Amniotic epithelial cell (primary cell): ENCODE measurements at regions not wholly inside any gene's neighbourhood (a gene's known extent, or its start where the extent isn't known, plus 50 kb on each side); places are given as distances from the start of the nearest gene placed in this dataset.

Experiments used
- DNase-seq: peaks from one replicate; pipeline ENCODE4 v3.0.0-alpha.2; 2010; ENCODE audit warnings: low read depth

GRCh38 chr9:89969881-89970639, 365.2 kb downstream of the GADD45G start:
- DNase-seq: no peak

- DNase-seq: no peak
Observed at GRCh38 chr9:89970701-89971100, 365.9 kb downstream of the GADD45G start.

DNA sequence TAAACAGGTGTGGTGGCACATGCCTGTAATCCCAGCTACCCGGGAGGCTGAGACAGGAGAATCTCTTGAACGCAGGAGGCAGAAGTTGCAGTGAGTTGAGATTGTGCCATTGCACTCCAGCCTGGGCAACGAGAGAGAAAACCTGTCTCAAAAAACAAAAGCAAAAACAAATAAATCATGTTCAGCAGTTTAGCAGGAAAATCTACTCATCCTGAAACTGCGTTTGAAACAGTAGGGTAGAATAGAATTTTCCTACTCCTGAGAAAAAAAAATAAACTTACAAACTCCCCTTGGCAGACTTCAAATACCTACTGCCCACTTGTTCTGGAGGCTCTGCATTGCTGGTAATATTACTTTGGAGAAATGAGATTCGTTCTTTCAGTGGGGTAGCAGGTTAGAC, 367.7 kb downstream of the GADD45G start:
- DNase-seq: no peak

DNA sequence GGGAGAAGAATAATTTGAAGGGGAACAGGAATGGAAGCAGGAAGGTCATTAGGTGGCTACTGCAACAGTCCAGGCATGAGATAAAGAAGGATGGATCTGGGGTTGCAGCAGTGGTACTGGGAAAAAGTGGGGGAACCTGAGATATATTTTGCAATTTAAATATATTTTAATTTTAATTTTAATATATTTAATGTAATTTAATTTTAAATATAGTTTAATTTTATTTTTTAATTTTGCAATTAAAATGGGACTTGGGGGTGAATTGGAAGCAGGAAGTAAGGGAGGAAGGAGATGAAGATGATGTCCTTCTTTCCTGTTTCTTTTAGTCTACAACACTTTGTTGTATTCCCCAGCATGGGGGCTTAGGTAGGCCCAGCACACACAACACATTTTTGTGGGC, 369.8 kb downstream of the GADD45G start:
- no peak for DNase-seq

GRCh38 chr9:89975024-89975423, 370.2 kb downstream of the GADD45G start:
- DNase-seq: no peak

- no peak for DNase-seq
Observed at GRCh38 chr9:89975630-89976029, 370.8 kb downstream of the GADD45G start.

GRCh38 chr9:89978185-89978584, 373.4 kb downstream of the GADD45G start:
- DNase-seq: no peak

GRCh38 chr9:89980600-89980999, 375.8 kb downstream of the GADD45G start:
- no peak for DNase-seq

DNA sequence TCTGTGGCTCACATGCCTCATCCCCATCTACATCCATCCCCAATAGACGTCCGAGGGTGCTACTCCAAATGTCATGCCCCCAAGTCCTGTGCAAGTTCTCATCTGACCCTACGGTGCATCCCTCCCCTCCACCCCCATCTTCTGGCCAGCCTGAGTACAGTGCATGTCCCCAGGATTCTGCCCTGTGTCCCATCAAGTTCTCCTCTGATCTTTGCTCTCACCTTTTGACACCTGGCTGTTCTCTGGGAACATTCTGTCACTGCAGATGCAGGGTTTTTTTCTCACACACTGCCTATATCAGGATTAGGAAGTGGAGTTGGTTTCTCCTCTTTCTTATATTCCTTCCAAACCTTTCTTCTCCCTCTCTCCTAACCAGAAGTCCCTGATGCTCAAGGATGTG, 377.2 kb downstream of the GADD45G start:
- DNase-seq: no peak

DNA sequence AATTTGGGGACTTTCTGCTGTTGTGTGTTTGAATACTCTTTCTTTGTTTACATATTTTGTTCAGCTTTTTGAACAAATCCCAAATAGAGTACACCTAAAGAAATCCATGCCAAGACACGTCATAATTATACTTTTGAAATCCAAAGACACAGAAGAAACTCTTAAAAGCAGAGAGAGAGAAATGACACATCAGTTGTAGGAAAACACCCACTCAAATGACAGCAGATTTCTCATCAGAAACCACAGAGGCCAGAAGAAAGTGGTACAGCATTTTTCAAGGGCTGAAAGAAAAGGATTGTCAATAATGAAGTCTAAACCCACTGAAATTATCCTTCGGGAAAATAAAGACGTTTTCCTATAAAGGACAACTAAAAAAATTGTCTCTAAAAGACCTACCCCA, 378.6 kb downstream of the GADD45G start:
- no peak for DNase-seq

- DNase-seq: peak; percentile 19
Observed at GRCh38 chr9:89984214-89984613, 379.4 kb downstream of the GADD45G start.

DNA sequence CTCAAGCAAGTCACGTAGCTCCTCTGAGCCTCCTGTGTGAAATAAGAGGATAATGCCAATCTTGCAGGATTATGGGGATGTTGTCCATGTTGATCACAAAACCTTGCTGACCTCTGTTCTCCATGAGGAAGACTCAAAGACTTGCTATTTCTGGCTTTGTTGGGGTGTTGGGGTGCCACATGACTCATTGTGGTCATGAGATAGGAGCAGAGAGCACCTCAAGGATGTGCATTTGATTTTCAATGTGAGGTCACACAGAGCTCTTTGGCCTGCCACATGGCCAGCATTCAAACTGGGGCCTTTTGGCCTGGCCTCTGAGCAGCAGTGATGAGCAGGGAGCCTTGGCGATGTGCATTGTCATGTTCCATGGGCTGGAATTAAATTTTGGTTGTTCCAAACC, 380.3 kb downstream of the GADD45G start:
- DNase-seq: no peak

DNA sequence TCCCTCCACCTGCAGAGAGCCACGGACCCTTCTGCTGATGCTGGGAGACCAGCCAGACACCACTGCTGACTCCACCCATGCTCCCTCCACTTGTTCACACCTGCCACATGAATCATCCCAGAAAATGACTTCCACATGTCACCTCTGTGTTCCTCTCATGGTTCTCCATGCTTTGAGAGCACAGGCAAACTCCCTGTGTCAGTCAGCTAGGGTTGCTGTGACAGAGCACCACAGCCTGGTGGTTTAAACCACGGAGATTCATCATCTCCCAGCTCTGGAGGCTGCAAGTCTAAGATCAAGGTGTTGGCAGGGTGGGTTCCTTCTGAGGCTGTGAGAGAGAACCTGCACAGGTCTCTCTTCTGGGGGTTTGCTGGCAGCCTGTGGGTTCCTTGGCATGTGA, 381.4 kb downstream of the GADD45G start:
- no peak for DNase-seq

GRCh38 chr9:89988458-89988857, 383.6 kb downstream of the GADD45G start:
- no peak for DNase-seq

DNA sequence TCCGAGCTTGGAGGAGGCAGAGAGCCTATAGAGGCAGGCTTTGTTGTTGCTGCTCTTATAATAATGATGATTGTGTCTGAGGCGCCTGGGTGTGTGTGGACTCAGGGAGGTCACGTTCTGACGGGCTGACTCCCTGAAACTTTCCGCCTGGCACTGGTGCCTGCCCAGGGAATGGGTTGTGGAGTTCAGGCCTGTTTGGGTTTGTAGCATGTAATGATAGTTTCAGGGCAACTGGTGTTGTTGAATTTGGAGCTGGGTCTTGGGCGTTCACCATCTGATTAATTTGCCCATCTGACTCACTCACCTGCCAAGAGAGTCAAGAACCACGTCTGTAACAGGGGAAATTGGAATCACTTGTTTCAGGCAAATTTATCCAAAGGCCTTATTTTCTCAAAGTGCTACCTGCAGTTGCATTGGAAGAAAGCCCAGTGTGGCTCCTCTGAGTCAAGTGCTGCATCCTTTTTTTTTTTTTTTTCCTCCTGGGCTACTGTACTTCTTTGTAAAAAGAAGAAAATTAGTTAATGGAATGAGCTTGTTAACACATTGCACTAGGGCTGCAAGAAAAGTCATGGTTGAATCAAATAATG, 386.5 kb downstream of the GADD45G start:
- no peak for DNase-seq

- DNase-seq: no peak
Observed at GRCh38 chr9:89992326-89993198, 387.8 kb downstream of the GADD45G start.

DNA sequence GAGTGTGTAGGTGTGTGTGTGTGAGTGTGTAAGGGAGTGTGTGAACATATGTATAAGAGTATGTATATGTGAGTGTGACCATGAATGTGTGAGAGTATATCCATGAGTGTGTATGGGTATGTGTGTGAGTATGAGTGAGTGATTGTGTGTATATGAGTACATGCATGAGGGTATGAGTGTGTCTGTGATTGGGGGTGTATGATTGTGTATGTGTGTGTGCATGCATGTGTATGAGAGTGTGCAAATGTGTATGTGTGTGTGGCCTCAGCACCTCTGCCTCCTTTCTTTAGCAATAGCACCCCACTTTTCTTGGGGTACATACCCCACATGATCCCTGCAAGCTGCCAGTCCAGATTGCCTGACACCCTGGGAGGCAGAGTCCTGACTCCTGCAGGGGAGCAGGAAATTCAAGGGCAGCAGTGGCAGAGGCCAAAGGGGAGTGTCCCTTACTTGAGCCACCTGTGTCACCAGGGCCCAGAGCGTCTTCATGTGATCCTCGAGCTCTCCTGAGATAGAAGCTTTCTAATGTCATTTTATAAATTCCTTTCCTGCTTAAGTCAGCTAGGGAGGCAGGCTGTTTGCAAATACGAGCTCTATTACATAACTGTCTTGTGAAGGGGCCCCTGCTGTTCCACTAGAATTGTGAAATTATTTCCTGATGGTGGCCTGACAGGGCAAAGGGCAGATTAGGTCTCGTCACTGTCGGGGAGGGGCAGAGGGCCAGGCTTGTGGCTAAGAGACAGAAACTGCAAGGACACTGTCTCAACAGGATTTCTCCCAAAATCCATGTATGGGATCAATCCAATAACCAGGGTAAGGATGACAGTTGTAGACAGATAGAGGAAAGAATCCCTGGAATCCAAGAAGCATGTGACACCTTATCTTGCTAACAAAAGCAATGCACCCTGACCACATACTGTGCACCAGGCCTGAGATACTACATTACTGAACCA, 389.1 kb downstream of the GADD45G start:
- peak; percentile 16 for DNase-seq

- DNase-seq: no peak
Observed at GRCh38 chr9:89994988-89995613, 390.3 kb downstream of the GADD45G start.

GRCh38 chr9:89996116-89996515, 391.3 kb downstream of the GADD45G start:
- DNase-seq: no peak

DNA sequence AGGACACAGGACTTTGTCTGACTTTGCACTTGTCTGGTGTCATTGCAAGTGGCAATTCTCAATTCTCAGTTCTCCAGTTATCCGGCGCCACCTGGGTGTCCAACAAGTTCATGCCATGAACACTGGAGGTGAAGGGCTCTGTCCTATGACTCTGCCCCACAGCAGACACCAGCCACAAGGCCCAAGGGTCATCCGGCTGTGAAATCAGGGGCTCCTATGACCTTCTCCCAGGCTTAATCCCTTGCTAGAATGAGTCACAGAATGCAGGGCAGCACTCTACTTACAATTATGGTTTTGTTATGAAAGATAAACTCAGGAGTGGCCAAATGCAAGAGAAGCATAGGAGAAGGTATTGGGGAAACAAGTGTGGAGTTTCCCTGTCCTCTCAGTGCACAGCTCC, 392.0 kb downstream of the GADD45G start:
- DNase-seq: peak; percentile 14

DNA sequence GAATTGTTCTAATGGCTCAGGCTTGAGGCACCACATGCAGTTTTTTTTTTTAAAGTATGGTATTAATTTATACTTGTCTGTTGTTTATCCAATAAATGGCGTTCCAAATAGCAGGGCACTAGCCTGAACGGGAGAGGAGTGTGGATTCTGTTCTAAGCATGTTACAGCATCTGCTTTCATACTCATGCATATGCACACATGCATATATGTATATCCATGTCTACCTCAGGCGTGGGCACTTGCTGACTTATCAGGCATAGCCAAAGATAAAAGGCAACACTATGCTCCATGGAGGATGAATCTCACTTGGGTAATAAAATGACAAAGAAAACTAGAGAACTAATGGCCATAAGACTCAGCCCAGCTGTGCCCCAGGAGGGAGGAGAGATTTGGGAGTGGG, 393.8 kb downstream of the GADD45G start:
- DNase-seq: no peak
